SK-N-SH (cell line): ENCODE measurements at regions not wholly inside any gene's neighbourhood (a gene's known extent, or its start where the extent isn't known, plus 50 kb on each side); places are given as distances from the start of the nearest gene placed in this dataset.

Source experiments
- CTCF ChIP-seq: fragments of 200-600 bp; sonication (generic); IDR thresholded peaks from 2 replicates; pipeline ENCODE4 v1.6.1; 2017; ENCODE audit warnings: antibody characterized with exemption, mild to moderate bottlenecking, moderate library complexity
- ELF1 ChIP-seq: IDR thresholded peaks from 2 replicates; pipeline ENCODE4 v1.4.0; 2012
- SIN3A ChIP-seq: IDR thresholded peaks from 2 replicates; pipeline ENCODE4 v1.6.1; 2012; ENCODE audit warnings: low read depth, mild to moderate bottlenecking, low read length, moderate library complexity, borderline replicate concordance
- SMC3 ChIP-seq: IDR thresholded peaks from 2 replicates; pipeline ENCODE4 v1.6.1; 2012; ENCODE audit warnings: low read depth, low read length, improper control_type of control experiment

- TF ChIP-seq CTCF: no peak
- TF ChIP-seq SIN3A: no peak
- no peak for TF ChIP-seq ELF1
- TF ChIP-seq SMC3: no peak
Measured at GRCh38 chr1:55935236-55935635, 644.1 kb downstream of the PLPP3 start.
